OCI-LY3 (cell line): ENCODE measurements at regions not wholly inside any gene's neighbourhood (a gene's known extent, or its start where the extent isn't known, plus 50 kb on each side); places are given as distances from the start of the nearest gene placed in this dataset.
A peak's percentile ranks its signal among the peaks of the same experiment; 100 is the strongest.

ENCODE experiments used
- H2AFZ ChIP-seq: fragments of 200-600, 300-600 bp; shearing (Covaris generic); 2 replicates; pipeline ENCODE4 v1.6.0; 2014; ENCODE audit warnings: antibody characterized with exemption, low read depth, low read length
- H3K27ac ChIP-seq: fragments of 200-600, 300-600 bp; sonication (generic); 2 replicates; pipeline ENCODE4 v1.5.1; 2014; ENCODE audit warnings: mild to moderate bottlenecking, low read length, moderate library complexity, mixed read lengths
- H3K27me3 ChIP-seq: fragments of 200-600, 300-600 bp; sonication (generic); 2 replicates; pipeline ENCODE4 v1.6.1; 2014; ENCODE audit warnings: low read depth, low read length, mixed read lengths
- H3K36me3 ChIP-seq: fragments of 200-600, 300-600 bp; sonication (generic); replicated peaks from 2 replicates; pipeline ENCODE3; 2014; ENCODE audit warnings: low read depth, low read length, mixed read lengths
- H3K4me1 ChIP-seq: fragments of 300-600, 200-600 bp; sonication (generic); 2 replicates; pipeline ENCODE4 v1.6.1; 2014; ENCODE audit warnings: low read length, mixed read lengths
- H3K4me2 ChIP-seq: fragments of 200-600, 300-600 bp; sonication (generic); 2 replicates; pipeline ENCODE4 v1.6.1; 2014; ENCODE audit warnings: low read length, mixed read lengths
- H3K4me3 ChIP-seq: fragments of 300-600, 200-600 bp; sonication (generic); 2 replicates; pipeline ENCODE4 v1.5.1; 2014; ENCODE audit warnings: antibody characterized with exemption, mild to moderate bottlenecking, low read length, moderate library complexity
- H3K79me2 ChIP-seq: fragments of 300-600, 200-600 bp; shearing (Covaris generic); 2 replicates; pipeline ENCODE4 v1.6.1; 2014; ENCODE audit warnings: mild to moderate bottlenecking, low read length, mixed read lengths
- H3K9ac ChIP-seq: fragments of 300-600, 200-600 bp; shearing (Covaris generic); 2 replicates; pipeline ENCODE4 v1.6.0; 2014; ENCODE audit warnings: mild to moderate bottlenecking, low read length, moderate library complexity
- H3K9me3 ChIP-seq: fragments of 200-600, 300-600 bp; shearing (Covaris generic); 2 replicates; pipeline ENCODE4 v1.6.1; 2014; ENCODE audit warnings: low read length, mixed read lengths; ENCODE audit not compliant: insufficient read depth
- H4K20me1 ChIP-seq: fragments of 200-600, 300-600 bp; sonication (generic); 2 replicates; pipeline ENCODE4 v1.6.1; 2016; ENCODE audit warnings: low read length, mixed read lengths; ENCODE audit not compliant: insufficient read depth
- EZH2phosphoT487 ChIP-seq: fragments of 200-600 bp; shearing (Covaris generic); IDR thresholded peaks from 2 replicates; pipeline ENCODE4 v1.6.1; 2018; ENCODE audit warnings: antibody characterized with exemption, mixed run types, low read depth
- TF ChIP-seq, protein P1 (sequence below): fragments of 200-600, 300-600 bp; sonication (generic); IDR thresholded peaks from 2 replicates; pipeline ENCODE4 v1.5.1; 2014; ENCODE audit warnings: antibody characterized with exemption, low read length, low read depth

DNA sequence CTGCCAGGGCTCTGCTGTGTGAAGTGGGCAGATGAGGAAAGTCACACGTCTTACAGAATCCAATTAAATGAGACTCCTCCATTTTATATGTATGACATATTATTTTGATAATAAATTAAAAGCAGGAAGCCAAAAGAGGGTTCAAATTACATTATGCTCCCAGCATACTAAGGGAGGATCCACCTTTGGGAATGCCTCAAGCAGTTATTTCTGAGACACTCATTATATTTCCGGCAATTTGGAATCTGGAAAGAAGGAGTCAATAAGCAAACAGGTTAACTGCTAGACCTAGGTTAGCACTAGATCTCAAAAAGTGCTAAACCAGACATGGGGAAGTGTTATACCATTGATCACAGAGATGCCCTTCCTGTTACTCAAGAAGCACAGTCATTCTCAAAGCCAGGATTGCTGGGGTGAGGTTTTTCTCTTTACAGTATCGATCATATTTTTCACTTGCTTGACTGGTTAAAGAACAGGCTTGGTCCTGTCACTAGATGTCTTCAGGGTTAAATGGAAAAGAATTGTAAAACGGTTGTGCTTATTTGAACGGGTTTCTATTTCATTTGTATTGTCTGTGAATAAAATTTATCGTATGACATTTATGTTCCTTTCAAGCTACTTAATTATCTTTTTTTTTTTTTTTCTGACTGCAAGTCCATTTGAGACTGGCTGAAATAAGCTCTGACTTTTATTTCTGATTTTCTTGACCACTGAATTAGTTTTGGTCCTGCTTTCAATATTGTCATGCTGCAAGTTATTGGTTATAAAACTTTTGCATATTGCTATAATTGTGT lies 523.2 kb downstream of the KLF12 start:
- H2AFZ ChIP-seq = 0 out of 2 replicates have a peak overlapping the region, but pooled peaks have one; percentile 2

DNA sequence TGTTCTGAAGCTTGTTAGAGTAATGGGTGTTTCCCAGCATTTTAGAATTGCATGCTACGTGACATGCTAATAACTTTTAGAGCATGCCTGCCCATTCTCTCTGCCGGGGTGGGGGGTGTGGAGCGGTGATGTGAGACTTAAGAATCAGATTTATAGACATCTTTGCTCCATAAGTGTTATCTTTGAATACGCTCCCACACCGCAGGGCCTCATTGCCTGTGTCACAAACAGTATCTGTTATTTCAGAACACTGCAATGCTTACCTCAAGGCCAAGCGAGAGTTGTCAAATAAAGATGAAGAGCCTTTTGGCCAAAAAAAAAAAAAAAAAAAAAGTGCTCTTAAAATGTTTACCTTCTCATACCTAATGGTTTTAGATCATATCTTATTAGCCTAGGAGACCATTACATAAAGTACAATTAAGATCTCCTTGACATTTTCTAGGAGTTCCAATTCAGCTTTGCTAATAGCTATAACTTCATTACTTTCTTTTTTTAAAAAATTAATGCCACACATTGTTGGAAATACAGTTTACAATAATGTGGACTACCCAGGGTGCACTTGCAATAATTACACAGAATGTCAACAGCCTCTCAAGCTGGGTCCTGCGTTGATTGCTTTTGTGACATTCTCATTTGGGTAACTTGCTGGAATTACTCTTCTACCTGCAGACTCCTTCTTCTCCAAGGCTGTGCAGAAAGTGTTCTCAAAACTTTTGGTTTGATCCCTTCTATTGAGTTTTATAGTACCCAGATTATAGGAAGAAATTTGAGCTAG lies 525.3 kb downstream of the KLF12 start:
- Histone ChIP-seq H3K36me3 (no peaks in the 10 kb centered on the region), H3K4me1 (no peaks in the 10 kb centered on the region), H3K9me3 (no peaks in the 10 kb centered on the region), H3K27me3 (no peaks in the 10 kb centered on the region), H2AFZ (no peak overlapping the region), H3K4me2 (no peak overlapping the region), H3K9ac (no peak overlapping the region), H3K27ac (no peak overlapping the region), H3K4me3 (no peak overlapping the region), H3K79me2 (no peaks in the 10 kb centered on the region), H4K20me1 (no peaks in the 10 kb centered on the region)
- TF ChIP-seq, protein P1, sequence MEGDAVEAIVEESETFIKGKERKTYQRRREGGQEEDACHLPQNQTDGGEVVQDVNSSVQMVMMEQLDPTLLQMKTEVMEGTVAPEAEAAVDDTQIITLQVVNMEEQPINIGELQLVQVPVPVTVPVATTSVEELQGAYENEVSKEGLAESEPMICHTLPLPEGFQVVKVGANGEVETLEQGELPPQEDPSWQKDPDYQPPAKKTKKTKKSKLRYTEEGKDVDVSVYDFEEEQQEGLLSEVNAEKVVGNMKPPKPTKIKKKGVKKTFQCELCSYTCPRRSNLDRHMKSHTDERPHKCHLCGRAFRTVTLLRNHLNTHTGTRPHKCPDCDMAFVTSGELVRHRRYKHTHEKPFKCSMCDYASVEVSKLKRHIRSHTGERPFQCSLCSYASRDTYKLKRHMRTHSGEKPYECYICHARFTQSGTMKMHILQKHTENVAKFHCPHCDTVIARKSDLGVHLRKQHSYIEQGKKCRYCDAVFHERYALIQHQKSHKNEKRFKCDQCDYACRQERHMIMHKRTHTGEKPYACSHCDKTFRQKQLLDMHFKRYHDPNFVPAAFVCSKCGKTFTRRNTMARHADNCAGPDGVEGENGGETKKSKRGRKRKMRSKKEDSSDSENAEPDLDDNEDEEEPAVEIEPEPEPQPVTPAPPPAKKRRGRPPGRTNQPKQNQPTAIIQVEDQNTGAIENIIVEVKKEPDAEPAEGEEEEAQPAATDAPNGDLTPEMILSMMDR = no peak
- no peak for TF ChIP-seq EZH2phosphoT487

More for the DNA sequence above, 523.2 kb downstream of the KLF12 start:
- Histone ChIP-seq H3K36me3 (no peaks in the 10 kb centered on the region), H3K4me3 (no peak overlapping the region), H3K9me3 (no peaks in the 10 kb centered on the region), H3K4me1 (no peaks in the 10 kb centered on the region), H4K20me1 (no peaks in the 10 kb centered on the region), H3K9ac (no peak overlapping the region), H3K79me2 (no peaks in the 10 kb centered on the region), H3K27ac (no peak overlapping the region), H3K27me3 (no peaks in the 10 kb centered on the region), H3K4me2 (no peak overlapping the region)
- TF ChIP-seq, protein P1 = no peak
- no peak for TF ChIP-seq EZH2phosphoT487

DNA sequence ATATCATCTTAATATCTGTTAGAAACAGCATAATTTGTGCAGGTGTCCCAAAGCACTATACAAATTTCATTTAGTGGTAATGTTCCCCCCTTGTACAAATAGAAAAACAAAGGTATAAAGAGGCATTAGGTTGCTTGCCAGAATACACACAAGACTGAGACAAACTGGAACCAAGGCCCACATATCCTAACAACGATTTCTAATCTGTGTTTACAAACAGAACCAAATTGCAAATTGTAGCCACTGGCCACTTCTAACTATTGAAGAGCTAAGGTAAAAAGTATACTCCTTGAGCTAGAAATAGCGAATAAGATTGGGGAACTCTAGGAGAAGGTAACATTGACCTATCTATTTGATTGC lies 526.1 kb downstream of the KLF12 start:
- no peaks in the 10 kb centered on the region for H3K79me2 ChIP-seq
- H4K20me1 ChIP-seq = no peaks in the 10 kb centered on the region
- no peak overlapping the region for H3K4me2 ChIP-seq
- H3K27me3 ChIP-seq = no peaks in the 10 kb centered on the region
- no peaks in the 10 kb centered on the region for H3K9me3 ChIP-seq
- H3K4me1 ChIP-seq = no peaks in the 10 kb centered on the region
- TF ChIP-seq, protein P1 = no peak
- TF ChIP-seq EZH2phosphoT487 = no peak
- no peak overlapping the region for H3K9ac ChIP-seq
- H3K27ac ChIP-seq = no peak overlapping the region
- H3K4me3 ChIP-seq = no peak overlapping the region
- H3K36me3 ChIP-seq = no peaks in the 10 kb centered on the region
- no peak overlapping the region for H2AFZ ChIP-seq

DNA sequence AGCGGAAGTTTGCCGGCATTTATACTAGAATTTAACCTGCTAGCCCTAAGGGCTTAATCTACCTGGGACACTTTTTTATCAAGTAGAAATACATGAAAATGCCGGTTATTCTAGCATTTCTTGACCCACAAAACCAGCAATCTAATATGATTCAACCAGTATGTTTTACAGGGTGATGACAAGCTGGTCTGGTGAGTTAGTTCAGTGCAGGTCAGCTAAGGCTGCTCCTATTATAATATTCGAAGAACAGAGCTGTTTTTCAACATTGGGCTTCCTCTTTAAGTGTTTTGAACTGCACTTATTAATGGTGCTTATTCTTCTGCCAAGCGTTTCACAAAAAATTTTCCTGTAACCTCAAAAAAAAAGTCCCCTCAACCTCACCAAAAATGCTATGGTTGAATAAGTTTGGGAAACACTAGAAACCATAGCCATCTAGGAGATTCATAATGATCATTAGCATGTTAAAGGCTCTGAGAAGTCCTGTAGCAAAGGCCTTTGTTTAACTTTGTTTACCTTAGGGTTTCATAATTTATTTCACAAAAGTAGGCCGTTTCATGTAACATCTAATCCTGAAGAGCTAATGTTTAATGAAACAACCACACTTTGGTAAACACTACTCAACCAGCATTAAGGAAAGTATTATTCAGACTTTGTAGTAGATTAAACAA lies 526.6 kb downstream of the KLF12 start:
- no peak overlapping the region for H3K4me3 ChIP-seq
- no peak overlapping the region for H2AFZ ChIP-seq
- TF ChIP-seq, protein P1 = no peak
- no peak for TF ChIP-seq EZH2phosphoT487
- no peaks in the 10 kb centered on the region for H3K36me3 ChIP-seq
- H3K27ac ChIP-seq = no peak overlapping the region
- H3K27me3 ChIP-seq = no peaks in the 10 kb centered on the region
- no peaks in the 10 kb centered on the region for H4K20me1 ChIP-seq
- no peaks in the 10 kb centered on the region for H3K79me2 ChIP-seq
- no peak overlapping the region for H3K9ac ChIP-seq
- no peaks in the 10 kb centered on the region for H3K4me1 ChIP-seq
- no peak overlapping the region for H3K4me2 ChIP-seq
- no peaks in the 10 kb centered on the region for H3K9me3 ChIP-seq
